GM18498 (cell line): ENCODE measurements at regions not wholly inside any gene's neighbourhood (a gene's known extent, or its start where the extent isn't known, plus 50 kb on each side); places are given as distances from the start of the nearest gene placed in this dataset.

Source experiments
- ATAC-seq: cut with Tn5 transposase; IDR thresholded peaks from one replicate; pipeline ENCODE4 v1.9.1; 2021; ENCODE audit warnings: mild to moderate bottlenecking, moderate library complexity; ENCODE audit not compliant: unreplicated experiment

DNA sequence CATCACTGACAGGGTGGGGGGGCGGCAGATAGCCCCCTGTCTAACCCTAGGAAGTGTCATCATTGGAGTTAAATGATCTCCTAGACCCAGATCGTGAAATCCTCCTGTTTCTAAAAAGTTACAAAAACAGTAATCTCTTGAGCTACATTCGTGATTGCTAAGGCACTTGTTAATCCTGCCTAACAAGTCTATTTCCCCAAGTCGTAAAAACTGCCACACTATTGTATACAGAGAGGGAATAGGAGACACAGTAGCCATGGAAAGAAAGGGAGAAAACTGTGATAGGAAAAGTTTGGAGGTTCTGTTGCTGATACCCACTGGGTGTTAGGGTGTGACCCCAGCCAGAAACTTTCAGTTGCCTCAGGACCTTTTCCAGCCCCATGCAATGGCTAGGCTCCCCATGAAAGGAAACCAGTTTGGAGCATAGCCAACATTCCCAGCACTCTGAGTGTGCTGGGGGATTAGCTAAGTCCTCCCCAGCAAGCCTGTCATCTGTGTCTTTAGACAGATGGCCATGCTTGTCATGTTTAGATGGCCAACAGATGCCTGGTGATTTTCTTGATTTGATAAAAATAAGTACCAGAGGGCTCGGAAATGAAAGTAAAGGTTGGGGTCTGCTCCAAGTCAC is 63.3 kb upstream of the ANXA10 start:
- ATAC-seq = no peak

DNA sequence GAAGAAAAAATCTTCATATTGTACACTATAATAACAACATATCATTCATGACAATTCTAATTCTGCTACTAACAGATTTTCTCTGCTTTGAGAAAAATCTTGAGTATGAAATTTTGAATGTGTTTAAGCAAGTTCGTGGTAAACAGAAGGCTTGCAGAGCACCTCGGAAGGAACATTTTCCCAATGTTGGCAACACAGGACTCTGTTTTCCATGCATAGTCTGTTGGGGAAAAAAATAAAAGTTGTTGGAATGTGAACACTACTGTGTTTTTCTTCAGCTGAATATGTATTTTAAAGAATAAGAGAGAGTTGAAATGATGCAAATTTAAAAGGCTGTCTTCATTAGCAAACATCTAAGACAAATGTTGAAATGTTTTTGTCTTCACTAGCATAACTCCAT is 54.7 kb upstream of the ANXA10 start:
- ATAC-seq = no peak

DNA sequence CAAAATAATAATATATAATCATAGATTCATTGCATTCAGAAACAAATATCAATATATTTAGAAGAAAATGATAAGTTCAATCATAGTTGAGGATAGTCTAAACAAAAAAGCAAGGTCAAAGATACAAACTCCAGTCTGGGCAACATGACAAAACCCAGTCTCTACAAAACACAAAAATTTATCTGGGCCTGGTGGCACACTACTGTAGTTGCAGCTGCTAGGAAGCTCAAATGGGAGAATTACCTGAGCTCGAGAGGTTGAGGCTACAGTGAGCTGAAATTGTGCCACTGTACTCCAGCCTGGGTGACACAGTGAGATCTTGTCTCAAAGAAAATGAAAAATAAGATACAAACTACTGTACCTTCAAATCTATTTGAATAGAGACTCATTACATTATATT is 52.7 kb upstream of the ANXA10 start:
- no peak for ATAC-seq
